Islet precursor cell (in vitro differentiated cells): ENCODE measurements at regions not wholly inside any gene's neighbourhood (a gene's known extent, or its start where the extent isn't known, plus 50 kb on each side); places are given as distances from the start of the nearest gene placed in this dataset.
"Not testable (repeated sequence)": the region's sequence is repeated elsewhere in the genome, so short reads cannot be mapped to it uniquely, and the experiment has no call there.

ENCODE experiments used
- DNase-seq: peaks from one replicate; pipeline ENCODE4 v3.0.0-alpha.2; 2018

DNA sequence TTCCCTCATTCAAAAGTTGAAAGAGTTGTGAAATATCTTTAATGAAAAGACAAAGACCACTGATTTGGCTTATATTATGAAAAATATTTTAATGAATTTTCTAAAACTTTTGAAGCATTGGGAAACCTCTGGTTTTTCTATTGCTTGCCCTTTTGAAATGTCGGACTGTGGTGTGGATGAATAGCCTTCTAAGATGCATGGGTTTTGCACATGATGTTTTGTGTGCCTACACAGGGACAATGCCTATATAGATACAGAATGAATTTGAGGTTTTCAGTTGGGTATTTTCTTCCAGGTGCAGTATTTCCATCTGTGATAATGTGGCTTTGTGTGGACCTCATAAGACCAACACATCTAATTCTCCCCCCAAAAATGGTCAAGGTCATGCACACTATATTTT lies 1437.9 kb downstream of the REEP3 start:
- DNase-seq = no peak

DNA sequence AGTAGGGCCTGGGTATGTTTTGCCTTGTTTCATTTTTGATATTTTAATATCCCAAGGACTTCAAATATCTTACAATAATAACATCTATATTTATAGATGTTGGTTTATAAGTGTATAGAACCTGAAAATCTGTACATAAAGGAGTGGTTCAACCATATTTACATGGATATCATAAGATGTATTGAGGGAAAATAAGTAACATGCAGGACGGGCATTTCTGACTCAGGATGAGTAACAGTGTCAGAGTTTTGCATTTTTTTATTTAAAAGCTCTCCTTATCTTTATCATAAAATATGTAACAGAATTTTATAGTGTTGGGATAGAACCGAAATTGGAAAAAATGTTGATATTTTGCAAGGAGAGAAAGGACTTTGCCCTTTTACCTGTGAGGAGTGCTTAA lies 1438.7 kb downstream of the REEP3 start:
- DNase-seq = no peak

DNA sequence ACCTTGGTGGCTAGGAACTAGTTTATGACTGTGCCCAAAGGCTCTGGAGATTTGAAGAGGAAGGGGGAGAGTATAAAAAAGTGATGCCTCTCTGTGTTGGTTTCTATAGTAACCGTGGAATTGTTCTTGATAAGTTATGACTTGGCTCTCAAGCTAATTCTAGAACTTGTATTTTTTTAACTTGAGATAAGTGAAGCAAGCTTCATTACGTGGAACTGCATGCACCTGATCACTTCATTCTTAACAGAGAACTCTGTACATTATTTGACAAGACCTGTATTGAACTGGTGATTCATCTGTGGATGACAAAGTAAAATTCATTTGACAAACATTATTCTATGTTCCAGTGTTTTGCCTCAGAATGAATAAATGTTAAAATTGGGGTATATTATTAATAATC lies 1452.2 kb downstream of the REEP3 start:
- DNase-seq = no peak

DNA sequence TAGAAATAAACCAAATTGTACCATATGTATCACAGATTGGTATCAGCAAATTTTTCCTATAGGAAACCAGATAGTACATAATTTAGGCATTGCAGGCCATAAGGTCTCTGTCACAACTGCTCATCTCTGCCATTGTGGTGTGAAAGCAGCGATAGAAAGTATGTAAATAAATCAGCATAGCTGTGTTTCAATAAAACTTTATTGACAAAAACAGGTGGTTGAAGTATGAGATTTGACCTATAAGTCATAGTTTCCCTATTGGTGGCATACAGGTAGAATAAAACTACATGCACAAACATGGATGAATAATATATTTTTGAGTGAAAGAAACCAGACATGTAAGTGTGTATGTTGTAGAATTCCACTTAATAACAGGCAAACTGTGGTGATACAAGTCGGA lies 1454.9 kb downstream of the REEP3 start:
- DNase-seq = no peak

DNA sequence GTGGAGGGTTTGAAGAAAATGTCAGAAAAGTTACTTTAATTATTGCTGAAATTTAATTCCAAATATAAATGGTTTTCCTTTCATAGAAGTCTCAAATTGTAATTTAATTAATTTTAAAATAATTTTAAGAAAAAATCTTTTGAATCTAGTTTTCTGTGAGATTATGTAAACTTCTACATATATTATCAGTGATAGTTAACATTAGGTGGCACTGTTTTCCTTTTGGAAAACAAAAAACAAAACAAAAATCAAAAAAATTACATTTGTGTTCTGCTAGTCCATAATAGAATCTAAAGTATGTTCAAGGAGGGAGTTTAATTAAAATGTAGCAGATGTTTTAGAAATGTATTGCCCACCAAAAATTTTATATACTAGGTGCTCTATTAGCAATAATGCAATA lies 1456.7 kb downstream of the REEP3 start:
- no peak for DNase-seq

DNA sequence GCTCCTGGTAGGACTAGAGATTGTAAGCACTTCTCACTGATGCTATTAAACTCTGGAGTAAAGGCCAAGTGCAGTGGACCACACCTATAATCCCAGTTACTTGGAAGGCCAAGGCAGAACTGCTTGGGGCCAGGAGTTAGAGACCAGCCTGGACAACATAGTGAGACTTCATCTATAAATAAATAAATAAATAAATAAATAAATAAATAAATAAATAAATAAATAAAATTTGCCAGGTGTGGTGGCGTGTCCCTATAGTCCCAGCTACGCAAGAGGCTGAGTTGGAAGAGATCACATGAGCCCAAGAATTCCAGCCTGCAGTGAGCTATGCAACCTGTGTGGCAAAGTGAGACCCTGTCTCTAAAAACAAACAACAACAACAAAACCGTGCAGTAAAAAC lies 1475.7 kb downstream of the REEP3 start:
- no peak for DNase-seq

DNA sequence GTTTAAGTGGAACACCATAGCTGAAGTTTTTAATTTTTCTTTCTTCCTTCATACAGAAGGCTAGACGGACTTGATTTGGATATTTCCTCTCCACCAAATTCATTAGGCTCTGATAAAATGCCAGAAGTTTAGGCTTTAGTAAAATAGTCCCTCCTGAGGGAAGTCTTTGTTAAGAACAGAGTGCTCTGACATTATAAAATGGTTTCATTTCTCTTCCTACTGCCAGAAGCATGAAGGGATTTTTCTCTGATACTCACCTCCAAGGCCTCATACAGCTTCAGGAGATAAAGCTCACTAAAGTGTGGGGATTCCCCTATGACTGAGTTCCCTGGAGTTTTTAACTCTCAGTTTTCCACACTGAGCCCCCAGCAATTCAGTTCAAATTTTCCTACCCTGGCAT lies 1489.6 kb downstream of the REEP3 start:
- DNase-seq = no peak

DNA sequence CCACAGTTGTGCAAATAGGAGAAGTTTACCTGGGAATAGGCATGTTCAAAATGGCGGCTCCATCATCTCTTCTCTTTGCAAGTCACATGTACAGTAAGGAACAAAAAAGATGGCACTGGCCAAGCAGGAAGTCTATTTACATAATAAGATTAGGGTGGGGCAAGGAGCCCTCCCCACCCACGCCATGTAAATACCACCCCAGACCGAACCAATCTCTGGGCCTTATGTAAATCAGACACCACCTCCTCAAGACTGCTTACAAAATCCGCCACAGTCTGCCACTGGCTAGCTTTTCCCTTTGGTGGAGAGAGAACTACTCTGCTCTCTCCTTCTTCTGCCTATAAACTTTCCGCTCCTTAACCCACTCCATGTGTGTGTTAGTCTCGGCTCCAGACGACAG lies 1496.3 kb downstream of the REEP3 start:
- DNase-seq = no peak

DNA sequence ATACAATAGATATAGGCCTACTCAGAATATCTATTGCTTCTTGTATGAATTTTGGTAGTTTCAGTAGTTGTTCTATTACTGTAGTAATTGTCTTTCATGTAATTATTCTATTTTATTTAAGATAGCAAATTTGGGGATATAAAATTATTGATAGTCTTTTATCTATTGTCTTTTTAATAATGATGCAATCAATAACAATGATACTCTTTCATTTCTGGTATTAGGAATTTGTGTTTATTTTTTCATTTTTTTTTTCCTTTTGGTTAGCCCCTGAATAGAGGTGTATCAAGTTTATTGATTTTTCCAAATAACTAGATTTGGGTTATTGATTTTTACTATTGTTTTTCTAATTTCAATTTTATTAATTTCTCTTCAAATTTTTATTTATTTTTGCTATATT lies 1503.7 kb downstream of the REEP3 start:
- no peak for DNase-seq

DNA sequence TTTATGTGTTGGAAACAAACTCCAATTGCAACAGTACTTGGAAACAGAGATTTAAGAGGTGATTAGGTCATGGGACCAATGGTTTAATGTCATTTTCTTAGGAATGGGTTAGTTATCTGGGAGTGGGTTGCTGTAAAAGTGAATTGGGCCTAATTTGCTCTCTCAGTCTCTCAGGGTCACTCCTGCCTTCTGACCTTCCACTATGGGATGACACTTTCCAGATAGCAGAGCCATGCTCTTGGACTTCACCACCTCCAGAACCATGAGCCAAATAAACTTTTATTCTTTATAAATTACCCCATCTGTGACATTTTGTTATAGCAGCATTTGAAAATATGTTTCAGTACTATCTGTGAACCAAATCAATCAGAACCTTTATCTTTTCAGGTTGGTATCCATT lies 1509.1 kb downstream of the REEP3 start:
- DNase-seq = no peak

DNA sequence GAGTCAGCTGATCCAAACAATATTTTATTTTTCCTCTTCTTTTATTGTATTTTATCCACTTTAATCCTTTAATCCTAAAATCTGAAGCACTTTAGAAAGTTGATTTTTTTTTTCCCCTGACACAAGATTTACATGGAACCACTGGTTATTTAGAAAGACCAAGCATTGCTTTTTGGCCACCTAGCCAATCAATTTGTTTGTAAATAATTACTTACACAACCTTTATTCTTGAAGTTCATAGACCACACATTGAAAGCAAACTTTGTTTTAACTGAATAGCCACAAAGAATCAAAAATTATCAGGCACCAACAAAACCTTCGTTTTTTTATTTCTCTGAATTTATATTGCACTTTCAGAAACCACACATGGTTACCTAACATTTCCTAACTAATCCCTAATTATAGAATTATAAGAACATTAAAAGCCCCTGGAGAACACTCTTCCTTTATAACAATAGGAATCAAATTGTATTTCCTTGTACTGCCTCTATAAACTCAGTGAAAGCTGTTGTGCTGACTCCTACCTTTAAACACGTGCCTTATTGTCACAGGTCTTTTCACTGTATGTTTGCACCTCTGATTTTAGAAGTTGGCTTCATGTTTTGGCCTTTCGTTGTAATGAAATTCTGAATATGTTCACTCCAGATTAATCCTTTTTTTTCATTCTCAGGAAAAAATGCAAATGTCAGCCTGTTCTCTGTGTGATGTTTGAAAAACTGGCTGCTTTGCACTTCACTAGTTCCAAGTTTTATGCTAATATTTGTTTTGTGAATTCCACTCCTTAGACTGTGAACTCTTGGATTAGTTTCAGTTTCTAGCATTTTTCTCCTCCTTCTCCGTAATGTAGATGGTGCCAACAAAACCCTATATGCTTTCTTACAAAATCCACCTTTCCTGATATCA lies 1511.9 kb downstream of the REEP3 start:
- no peak for DNase-seq

DNA sequence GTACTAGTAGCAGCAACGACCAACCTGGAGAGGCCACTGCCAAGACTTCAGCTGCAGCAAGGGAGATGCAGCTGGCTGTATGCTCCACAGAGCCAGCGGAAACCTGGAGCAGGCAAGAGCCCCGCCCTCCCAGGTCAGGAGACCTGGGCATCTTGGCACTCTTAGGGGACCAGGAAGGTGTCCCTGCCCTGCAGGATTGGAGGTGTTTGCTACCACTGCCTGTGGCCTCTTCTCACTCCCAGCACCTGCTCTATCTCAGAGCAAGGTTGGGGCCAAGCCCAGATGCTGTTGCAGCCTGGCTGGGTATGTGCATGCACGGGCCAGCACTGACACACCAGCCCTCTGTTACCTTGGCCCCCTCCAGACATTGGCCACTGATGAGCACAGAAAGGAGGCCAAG lies 1512.8 kb downstream of the REEP3 start:
- DNase-seq = no peak

DNA sequence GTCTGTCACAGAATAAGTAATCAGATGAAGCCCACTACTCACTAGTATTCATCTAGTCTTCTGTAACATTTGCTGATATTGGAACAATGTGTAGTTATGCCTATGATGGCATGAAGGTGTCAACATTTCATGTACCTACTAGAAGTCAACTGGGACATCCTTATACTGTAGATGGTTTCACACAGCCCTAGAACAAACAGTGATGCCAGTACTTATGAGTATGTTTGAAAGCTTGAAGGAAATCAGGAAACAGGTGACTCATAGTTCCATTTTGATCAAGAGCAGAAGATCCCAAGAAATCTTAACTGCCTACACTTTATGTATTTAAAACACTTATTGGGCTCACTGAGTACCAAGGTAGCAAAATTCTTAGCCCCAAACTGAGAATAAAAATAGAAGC lies 1519.6 kb downstream of the REEP3 start:
- no peak for DNase-seq

DNA sequence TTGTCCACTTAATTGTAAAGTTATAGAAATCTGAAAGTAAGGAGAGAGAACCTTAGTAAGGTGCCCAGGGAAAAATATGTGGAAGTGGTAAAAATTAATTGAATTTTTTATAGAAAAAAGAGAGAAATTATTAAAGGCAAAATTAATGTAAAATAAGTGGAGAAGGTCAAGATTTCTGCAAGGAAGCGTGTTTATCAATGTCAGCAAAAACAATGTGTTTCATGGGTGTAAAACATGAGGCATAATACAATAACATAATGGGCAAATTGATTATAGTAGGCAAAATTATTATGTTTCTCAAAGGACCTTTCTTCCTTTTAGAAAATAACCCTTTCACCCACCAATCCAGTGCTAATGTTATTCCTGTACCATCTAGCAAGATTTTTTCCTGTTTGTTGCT lies 1520.1 kb downstream of the REEP3 start:
- no peak for DNase-seq

DNA sequence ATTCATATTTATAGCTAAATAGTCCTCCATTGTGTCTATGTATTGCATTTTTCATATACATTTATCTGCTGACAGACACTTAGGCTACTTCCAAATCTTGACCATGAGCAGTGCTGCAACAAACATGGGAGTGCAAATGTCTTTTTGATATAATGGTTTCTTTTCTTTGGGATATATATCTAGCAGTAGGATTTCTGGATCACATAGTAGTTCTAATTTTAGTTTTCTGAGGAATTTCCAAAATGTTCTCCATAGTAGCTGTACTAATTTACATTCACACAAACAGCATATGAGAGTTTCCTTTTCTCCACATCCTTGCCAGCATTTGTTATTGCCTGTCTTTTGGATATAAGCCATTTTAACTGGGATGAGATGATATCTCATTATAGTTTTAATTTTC lies 1521.3 kb downstream of the REEP3 start:
- no peak for DNase-seq

DNA sequence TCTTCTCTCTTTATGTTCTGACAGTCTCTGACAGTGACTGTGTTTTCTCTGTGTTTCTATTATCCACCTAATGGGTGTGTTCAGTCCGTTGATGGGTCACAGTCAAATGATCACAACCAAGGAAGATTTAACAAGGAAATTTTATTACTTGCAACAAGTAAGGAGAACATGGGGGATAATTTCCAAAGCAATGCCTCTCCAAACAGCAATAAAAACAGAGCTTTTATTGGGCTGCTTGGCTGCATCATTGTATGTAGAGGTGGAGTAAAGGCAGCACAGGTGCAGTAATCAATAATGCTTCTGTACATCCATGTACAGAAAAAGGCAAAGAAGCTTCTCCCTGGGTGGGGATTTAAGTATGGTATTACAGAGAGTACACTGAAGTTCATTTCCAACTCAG lies 1525.6 kb downstream of the REEP3 start:
- no peak for DNase-seq

DNA sequence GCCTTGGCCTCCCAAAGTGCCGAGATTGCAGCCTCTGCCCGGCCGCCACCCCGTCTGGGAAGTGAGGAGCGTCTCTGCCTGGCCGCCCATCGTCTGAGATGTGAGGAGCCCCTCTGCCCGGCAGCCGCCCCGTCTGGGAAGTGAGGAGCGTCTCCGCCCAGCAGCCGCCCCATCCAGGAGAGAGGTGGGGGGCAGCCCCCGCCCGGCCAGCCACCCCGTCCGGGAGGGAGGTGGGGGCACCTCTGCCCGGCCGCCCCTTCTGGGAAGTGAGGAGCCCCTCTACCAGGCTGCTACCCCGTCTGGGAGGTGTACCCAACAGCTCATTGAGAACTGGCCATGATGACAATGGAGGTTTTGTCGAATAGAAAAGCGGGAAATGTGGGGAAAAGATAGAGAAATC lies 1530.9 kb downstream of the REEP3 start:
- DNase-seq = not testable (repeated sequence)

DNA sequence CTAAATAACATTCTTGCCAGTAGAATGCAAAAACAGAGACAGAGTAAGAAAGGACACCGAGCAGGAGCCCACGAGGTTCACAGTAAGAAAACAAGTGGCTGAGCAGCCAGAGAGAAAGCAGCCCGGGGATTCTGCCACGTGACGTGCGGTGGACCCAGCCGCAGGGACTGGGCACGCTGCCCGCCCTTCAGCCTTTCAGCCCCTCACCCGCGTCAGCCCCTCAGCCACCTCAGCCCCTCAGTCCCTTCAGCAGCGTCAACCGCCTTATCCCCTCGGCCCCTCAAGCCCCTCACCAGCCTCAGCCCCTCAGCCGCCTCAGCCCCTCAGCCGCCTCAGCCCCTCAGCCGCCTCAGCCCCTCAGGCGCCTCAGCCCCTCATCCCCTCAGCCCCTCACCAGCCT lies 1532.2 kb downstream of the REEP3 start:
- DNase-seq = not testable (repeated sequence)

DNA sequence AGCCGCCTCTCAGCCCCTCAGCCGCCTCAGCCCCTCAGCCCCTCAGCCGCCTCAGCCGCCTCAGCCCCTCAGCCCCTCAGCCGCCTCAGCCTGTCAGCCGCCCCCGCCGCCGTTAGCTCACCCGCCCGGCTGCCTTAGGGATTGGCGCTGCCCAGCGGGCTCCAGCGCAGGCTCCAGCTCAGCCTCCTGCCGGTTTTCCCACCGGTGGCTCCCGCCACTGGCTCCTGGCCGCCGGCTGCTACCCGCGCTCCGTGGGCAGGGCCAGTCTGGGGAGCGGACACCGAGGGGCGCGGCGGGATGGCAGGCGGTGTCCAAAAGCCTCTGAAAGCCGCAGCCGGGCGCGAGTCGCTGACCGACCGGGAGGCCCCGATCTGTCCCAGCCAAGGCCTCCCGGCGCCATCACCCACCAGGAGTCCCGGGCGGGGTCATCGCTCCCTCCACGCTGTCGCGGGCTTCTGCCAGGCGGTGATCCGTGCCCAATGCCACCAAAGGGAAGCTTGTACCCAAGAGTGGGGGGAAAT lies 1532.7 kb downstream of the REEP3 start:
- not testable (repeated sequence) for DNase-seq

DNA sequence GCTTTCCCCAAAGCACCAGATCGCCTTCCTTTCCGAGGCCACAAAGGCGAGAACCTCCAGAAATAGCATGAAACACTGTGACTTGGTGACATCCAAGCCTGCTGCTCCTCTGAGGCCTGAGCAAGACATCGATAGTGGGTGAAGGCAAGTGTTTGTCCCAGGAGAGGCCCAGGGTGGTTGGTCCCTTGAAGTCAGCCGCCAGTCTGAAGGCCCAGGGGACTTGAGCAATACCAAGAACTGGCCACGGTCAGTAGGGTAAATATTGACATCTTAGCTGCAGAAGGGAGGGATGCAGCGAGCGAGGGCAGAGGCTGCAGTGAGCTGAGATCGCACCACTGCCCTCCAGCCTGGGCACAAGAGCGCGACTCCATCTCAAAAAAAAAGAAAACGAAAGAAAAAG lies 1533.5 kb downstream of the REEP3 start:
- DNase-seq = not testable (repeated sequence)

DNA sequence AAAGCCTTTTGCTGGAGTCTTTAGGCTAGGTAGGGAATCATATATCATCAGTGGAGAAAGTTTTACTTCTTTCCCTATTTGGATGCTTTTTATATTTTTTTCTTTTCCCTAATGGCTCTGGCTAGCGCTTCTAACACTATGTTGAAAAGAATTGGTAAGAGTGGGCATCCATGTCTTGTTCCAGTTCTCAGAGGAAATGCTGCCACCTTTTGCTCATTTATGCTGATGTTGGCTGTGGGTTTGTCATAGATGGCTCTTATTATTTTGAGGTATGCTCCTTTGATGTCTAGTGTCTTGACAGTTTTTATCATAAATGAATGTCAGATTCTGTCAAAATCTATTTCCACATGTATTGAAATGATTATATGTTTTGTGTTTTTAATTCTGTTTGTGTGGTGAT lies 1544.1 kb downstream of the REEP3 start:
- DNase-seq = no peak

DNA sequence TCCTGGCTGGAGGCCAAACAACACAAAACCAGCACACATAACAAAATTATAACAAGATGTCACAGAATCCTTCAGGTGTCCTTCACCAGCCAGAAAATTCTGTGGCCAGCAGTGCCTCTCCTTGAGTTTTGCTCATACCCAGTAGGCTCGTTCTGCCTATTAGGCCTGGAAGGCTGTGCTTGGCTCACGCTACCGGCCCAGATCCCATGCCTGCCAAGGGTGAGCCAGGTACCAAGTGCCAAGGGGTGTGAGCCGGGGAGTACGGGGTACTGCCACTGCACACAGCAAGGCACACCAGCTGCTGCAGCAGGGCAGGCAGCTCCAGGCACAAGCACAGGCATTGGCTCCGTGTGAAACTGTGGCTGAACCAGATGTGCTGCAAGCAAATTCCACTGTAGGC lies 1562.0 kb downstream of the REEP3 start:
- DNase-seq = no peak

DNA sequence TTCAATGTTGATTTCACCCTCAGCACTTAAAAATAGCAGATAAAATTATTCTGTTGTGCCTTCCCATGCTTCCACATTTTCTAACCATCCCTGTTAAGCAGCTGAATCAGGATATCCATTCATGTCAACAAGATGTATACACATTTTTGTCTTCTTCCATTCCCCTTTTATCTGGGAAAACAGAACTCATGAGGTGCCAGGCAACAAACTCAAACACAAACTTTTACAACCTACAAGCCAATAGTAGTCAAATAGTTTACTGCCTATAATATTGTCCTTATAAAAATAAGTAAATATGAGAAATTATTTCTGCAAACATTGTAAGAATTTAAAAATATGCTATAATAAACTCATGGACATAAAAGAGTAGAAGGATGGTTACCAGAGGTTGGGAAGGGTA lies 1569.8 kb downstream of the REEP3 start:
- no peak for DNase-seq

DNA sequence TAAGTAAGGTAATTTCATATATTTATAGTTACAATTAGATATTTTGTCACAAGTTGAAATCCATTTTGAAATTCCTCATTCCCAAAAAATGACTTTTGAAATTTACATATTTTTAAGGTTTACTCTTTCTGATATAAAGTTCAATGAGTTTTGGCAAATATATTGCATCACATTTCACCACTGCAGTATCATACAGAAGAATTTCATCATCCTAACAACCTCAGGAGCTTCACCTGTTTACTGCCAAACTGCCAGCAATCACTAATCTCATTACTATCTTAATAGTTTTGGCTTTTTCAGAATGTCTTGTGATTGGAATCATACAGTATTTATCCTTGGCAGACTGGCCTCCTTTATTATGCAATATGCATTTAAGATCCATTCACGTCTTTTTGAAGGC lies 1578.9 kb downstream of the REEP3 start:
- no peak for DNase-seq

DNA sequence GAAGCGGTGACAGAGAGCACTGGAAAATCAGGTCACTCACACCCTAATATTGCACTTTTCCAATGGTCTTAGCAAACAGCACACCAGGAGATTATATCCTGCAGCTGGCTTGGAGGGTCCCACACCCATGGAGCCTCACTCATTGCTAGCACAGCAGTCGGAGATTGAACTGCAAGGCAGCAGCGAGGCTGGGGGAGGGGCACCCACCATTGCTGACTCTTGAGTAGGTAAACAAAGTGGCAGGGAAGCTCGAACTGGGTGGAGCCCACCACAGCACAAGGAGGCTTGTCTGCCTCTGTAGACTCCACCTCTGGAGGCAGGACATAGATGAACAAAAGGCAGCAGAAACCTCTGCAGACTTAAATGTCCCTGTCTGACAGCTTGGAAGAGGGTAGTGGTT lies 1579.7 kb downstream of the REEP3 start:
- not testable (repeated sequence) for DNase-seq
